ENCODE measurements at regions not wholly inside any gene's neighbourhood (a gene's known extent, or its start where the extent isn't known, plus 50 kb on each side); places are given as distances from the start of the nearest gene placed in this dataset.

DNA sequence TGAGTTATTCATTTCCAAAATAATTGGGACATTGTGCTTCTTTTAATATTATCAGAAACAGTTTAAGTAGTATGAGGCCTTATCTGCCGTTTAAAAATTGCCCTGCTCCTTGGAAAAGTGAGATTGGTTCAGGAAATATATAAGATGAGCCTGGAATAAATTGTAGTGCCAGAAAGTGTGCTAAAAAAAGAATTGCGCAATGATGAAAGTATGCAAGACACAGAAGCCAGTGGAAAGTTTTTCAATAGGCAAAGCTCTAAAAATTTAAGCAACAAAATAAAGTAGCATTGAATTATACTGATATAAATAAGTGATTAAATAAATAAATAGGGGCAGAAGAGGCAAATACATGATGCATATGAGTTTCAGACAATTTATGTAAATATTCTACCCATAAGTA is 834.9 kb downstream of the BCL11B start:
- Histone ChIP-seq H3K4me3 (no peak overlapping the region), H3K9me3 (no peaks in the 10 kb centered on the region), H3K27ac (no peak overlapping the region), H3K27me3 (no peaks in the 10 kb centered on the region), H3K4me1 (no peaks in the 10 kb centered on the region), H3K36me3 (no peaks in the 10 kb centered on the region)
- no peak for DNase-seq (ENCODE audit: low spot score in 2 of 2)
- 86% methylated on average over 2 of the region's 2 CpGs for WGBS
- TF ChIP-seq POLR2A (IDR thresholded peaks at IDR 0.05) (no peak), EP300 (IDR thresholded peaks at IDR 0.05) (no peak), POLR2AphosphoS5 (IDR thresholded peaks at IDR 0.05) (no peak), CTCF (IDR thresholded peaks at IDR 0.05) (no peak)

DNA sequence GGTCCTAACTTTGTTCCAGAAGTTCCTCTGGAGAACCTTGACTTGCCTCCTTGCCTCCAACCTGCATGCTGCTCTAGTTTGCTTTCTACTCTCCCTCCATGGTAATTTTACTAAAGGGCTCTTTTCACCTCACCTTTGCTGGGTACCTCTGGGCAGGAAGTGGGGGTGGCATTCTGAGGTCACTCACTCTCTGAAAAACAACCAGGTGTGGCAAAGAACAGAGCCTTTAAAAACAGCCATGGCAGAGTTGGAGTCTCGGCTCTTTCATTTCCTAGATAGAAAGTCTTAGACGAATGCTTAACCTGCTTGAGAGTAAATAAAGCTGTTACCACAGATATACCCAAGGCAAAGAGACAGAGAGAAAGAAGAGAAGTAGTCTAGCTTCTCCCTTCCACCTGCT is 827.9 kb downstream of the BCL11B start:
- WGBS: 87% methylated on average over 2 of the region's 2 CpGs
- no peaks in the 10 kb centered on the region for H3K27me3 ChIP-seq
- TF ChIP-seq POLR2AphosphoS5 (IDR thresholded peaks at IDR 0.05) (no peak), POLR2A (IDR thresholded peaks at IDR 0.05) (no peak), CTCF (IDR thresholded peaks at IDR 0.05) (no peak), EP300 (IDR thresholded peaks at IDR 0.05) (no peak)
- no peaks in the 10 kb centered on the region for H3K4me1 ChIP-seq
- no peaks in the 10 kb centered on the region for H3K9me3 ChIP-seq
- no peak overlapping the region for H3K4me3 ChIP-seq
- no peaks in the 10 kb centered on the region for H3K36me3 ChIP-seq
- H3K27ac ChIP-seq: no peak overlapping the region
- DNase-seq (ENCODE audit: low spot score in 2 of 2): no peak

- no peaks in the 10 kb centered on the region for H3K36me3 ChIP-seq
- no peak for DNase-seq (ENCODE audit: low spot score in 2 of 2)
- WGBS: 81% methylated on average over 2 of the region's 2 CpGs
- H3K27me3 ChIP-seq: no peaks in the 10 kb centered on the region
- H3K4me1 ChIP-seq: no peaks in the 10 kb centered on the region
- no peak overlapping the region for H3K4me3 ChIP-seq
- no peaks in the 10 kb centered on the region for H3K9me3 ChIP-seq
- no peak overlapping the region for H3K27ac ChIP-seq
- TF ChIP-seq POLR2A (IDR thresholded peaks at IDR 0.05) (no peak), POLR2AphosphoS5 (IDR thresholded peaks at IDR 0.05) (no peak), CTCF (IDR thresholded peaks at IDR 0.05) (no peak), EP300 (IDR thresholded peaks at IDR 0.05) (no peak)
These were observed 826.3 kb downstream of the BCL11B start for GRCh38 chr14:98445718-98446117.

DNA sequence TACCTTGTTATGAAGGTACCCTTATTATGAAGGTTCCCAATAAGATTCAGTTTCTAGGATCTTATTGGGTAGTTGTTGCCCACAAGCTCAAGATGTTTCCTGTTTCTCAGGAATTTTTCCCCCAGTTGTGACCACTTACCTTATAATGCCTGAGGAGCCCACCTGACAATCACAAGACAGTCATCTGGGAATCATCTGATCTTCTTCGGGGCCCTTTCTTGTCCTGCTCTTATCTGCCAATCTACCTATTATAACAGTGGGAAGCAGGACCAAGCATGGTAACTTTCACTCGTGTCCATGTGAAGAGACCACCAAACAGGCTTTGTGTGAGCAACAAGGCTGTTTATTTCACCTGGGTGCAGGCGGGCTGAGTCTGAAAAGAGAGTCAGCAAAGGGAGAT is 825.5 kb downstream of the BCL11B start:
- TF ChIP-seq POLR2A (IDR thresholded peaks at IDR 0.05) (no peak), POLR2AphosphoS5 (IDR thresholded peaks at IDR 0.05) (no peak), EP300 (IDR thresholded peaks at IDR 0.05) (no peak), CTCF (IDR thresholded peaks at IDR 0.05) (no peak)
- DNase-seq (ENCODE audit: low spot score in 2 of 2): no peak
- Histone ChIP-seq H3K4me1 (no peaks in the 10 kb centered on the region), H3K4me3 (no peak overlapping the region), H3K9me3 (no peaks in the 10 kb centered on the region), H3K27me3 (no peaks in the 10 kb centered on the region), H3K36me3 (no peaks in the 10 kb centered on the region), H3K27ac (no peak overlapping the region)
- WGBS: 86% methylated on average over 3 of the region's 3 CpGs

GRCh38 chr14:98456231-98456630 is 815.8 kb downstream of the BCL11B start:
- H3K36me3 ChIP-seq: no peaks in the 10 kb centered on the region
- H3K27me3 ChIP-seq: no peaks in the 10 kb centered on the region
- DNase-seq (ENCODE audit: low spot score in 2 of 2): no peak
- no peaks in the 10 kb centered on the region for H3K9me3 ChIP-seq
- no peak for TF ChIP-seq CTCF (IDR thresholded peaks at IDR 0.05)
- no peaks in the 10 kb centered on the region for H3K4me1 ChIP-seq
- no peak overlapping the region for H3K4me3 ChIP-seq
- 84% methylated on average over 6 of the region's 6 CpGs for WGBS
- no peak overlapping the region for H3K27ac ChIP-seq

Measured in suprapubic skin (tissue), 4 donors.